Neural cell (in vitro differentiated cells): ENCODE measurements at regions not wholly inside any gene's neighbourhood (a gene's known extent, or its start where the extent isn't known, plus 50 kb on each side); places are given as distances from the start of the nearest gene placed in this dataset.

ENCODE experiments used
- H2AFZ ChIP-seq: fragments of 200-600, 300-800 bp; sonication (generic), shearing (Covaris generic); 2 replicates; pipeline ENCODE4 v1.6.0; 2014; ENCODE audit warnings: low read depth, mild to moderate bottlenecking, antibody characterized with exemption, low read length, moderate library complexity
- H3F3A ChIP-seq: fragments of 200-600 bp; shearing (Covaris generic); 2 replicates; pipeline ENCODE4 v1.6.1; 2016; ENCODE audit warnings: mild to moderate bottlenecking, moderate library complexity, mixed read lengths, antibody characterized with exemption, low read length; ENCODE audit not compliant: insufficient read depth, poor library complexity, severe bottlenecking
- H3K27ac ChIP-seq: fragments of 200-600, 300-800 bp; sonication (generic), shearing (Covaris generic); 2 replicates; pipeline ENCODE4 v1.5.1; 2014; ENCODE audit warnings: mild to moderate bottlenecking, low read length, moderate library complexity
- H3K27me3 ChIP-seq: fragments of 300-800, 200-600 bp; sonication (generic), shearing (Covaris generic); 2 replicates; pipeline ENCODE4 v1.6.0; 2014; ENCODE audit warnings: mild to moderate bottlenecking, low read depth, low read length, moderate library complexity; ENCODE audit not compliant: insufficient read depth
- H3K36me3 ChIP-seq: fragments of 300-800, 200-600 bp; sonication (generic), shearing (Covaris generic); 2 replicates; pipeline ENCODE4 v1.5.1; 2014; ENCODE audit warnings: mild to moderate bottlenecking, antibody characterized with exemption, low read length, moderate library complexity; ENCODE audit not compliant: insufficient read depth
- H3K4me2 ChIP-seq: fragments of 300-800, 200-600 bp; sonication (generic), shearing (Covaris generic); 2 replicates; pipeline ENCODE4 v1.6.0; 2014; ENCODE audit warnings: mild to moderate bottlenecking, low read length
- H3K4me3 ChIP-seq: fragments of 300-800, 200-600 bp; sonication (generic), shearing (Covaris generic); 2 replicates; pipeline ENCODE4 v1.5.1; 2014; ENCODE audit warnings: mild to moderate bottlenecking, low read length, moderate library complexity
- H3K79me2 ChIP-seq: fragments of 200-600 bp; shearing (Covaris generic); replicated peaks from 2 replicates; pipeline ENCODE4 v1.6.0; 2014; ENCODE audit warnings: mild to moderate bottlenecking, low read length, moderate library complexity; ENCODE audit not compliant: insufficient read depth
- H3K9ac ChIP-seq: fragments of 300-800, 200-600 bp; sonication (generic), shearing (Covaris generic); 2 replicates; pipeline ENCODE4 v1.6.1; 2016; ENCODE audit warnings: mild to moderate bottlenecking, low read length, mixed read lengths
- H3K9me2 ChIP-seq: fragments of 200-600 bp; shearing (Covaris generic); 2 replicates; pipeline ENCODE4 v1.6.1; 2016; ENCODE audit warnings: mild to moderate bottlenecking, low read length, mixed read lengths; ENCODE audit not compliant: insufficient read depth
- H3K9me3 ChIP-seq: fragments of 200-600, 300-800 bp; sonication (generic), shearing (Covaris generic); 2 replicates; pipeline ENCODE4 v1.6.1; 2016; ENCODE audit warnings: mild to moderate bottlenecking, mixed run types, low read length, moderate library complexity, mixed read lengths
- H4K20me1 ChIP-seq: fragments of 200-600 bp; shearing (Covaris generic); 2 replicates; pipeline ENCODE4 v1.6.1; 2016; ENCODE audit warnings: mild to moderate bottlenecking, mixed run types; ENCODE audit not compliant: insufficient read depth
- CTCF ChIP-seq: fragments of 450-650 bp; IDR thresholded peaks from 2 replicates; pipeline ENCODE4 v1.5.1; 2014; ENCODE audit warnings: antibody characterized with exemption, mild to moderate bottlenecking, moderate library complexity; ENCODE audit not compliant: poor library complexity, severe bottlenecking
- EP300 ChIP-seq: fragments of 450-650 bp; conservative IDR thresholded peaks from 2 replicates; pipeline ENCODE4 v1.6.1; 2014; ENCODE audit warnings: antibody characterized with exemption, mild to moderate bottlenecking, moderate library complexity; ENCODE audit not compliant: poor library complexity, severe bottlenecking
- EZH2 ChIP-seq: fragments of 200-600, 300-800 bp; shearing (Covaris generic), sonication (generic); IDR thresholded peaks from 2 replicates; pipeline ENCODE4 v1.6.1; 2014; ENCODE audit warnings: antibody characterized with exemption, low read length, borderline replicate concordance, mild to moderate bottlenecking; ENCODE audit not compliant: insufficient read depth, poor library complexity, severe bottlenecking
- MXI1 ChIP-seq: fragments of 450-650 bp; conservative IDR thresholded peaks from 2 replicates; pipeline ENCODE4 v1.6.1; 2014; ENCODE audit warnings: antibody characterized with exemption, mild to moderate bottlenecking; ENCODE audit not compliant: poor library complexity, severe bottlenecking
- POLR2AphosphoS5 ChIP-seq: IDR thresholded peaks from 2 replicates; pipeline ENCODE4 v1.6.1; 2012
- RAD21 ChIP-seq: fragments of 450-650 bp; conservative IDR thresholded peaks from 2 replicates; pipeline ENCODE4 v1.6.1; 2014; ENCODE audit warnings: antibody characterized with exemption, mild to moderate bottlenecking, moderate library complexity
- REST ChIP-seq: IDR thresholded peaks from 2 replicates; pipeline ENCODE4 v1.6.1; 2012; ENCODE audit warnings: borderline replicate concordance
- SMC3 ChIP-seq: fragments of 450-650 bp; conservative IDR thresholded peaks from 2 replicates; pipeline ENCODE4 v1.6.1; 2014; ENCODE audit warnings: antibody characterized with exemption, mild to moderate bottlenecking, moderate library complexity; ENCODE audit not compliant: poor library complexity
- TAF1 ChIP-seq: IDR thresholded peaks from 2 replicates; pipeline ENCODE4 v1.6.1; 2012; ENCODE audit warnings: low read depth

- no peaks in the 10 kb centered on the region for H3F3A ChIP-seq
- no peak overlapping the region for H3K9ac ChIP-seq
- H3K27me3 ChIP-seq = no peaks in the 10 kb centered on the region
- no peak overlapping the region for H3K27ac ChIP-seq
- no peak overlapping the region for H2AFZ ChIP-seq
- no peaks in the 10 kb centered on the region for H3K36me3 ChIP-seq
- H3K4me2 ChIP-seq = no peak overlapping the region
- H3K9me3 ChIP-seq = no peaks in the 10 kb centered on the region
- TF ChIP-seq MXI1 (no peak), EZH2 (no peak), REST (no peak), EP300 (no peak), RAD21 (no peak), TAF1 (no peak), POLR2AphosphoS5 (no peak), SMC3 (no peak), CTCF (no peak)
- H4K20me1 ChIP-seq = no peaks in the 10 kb centered on the region
- no peaks in the 10 kb centered on the region for H3K79me2 ChIP-seq
- H3K4me3 ChIP-seq = no peak overlapping the region
- no peaks in the 10 kb centered on the region for H3K9me2 ChIP-seq
Measured at GRCh38 chr12:116650585-116651087, 87.2 kb downstream of the SPRING1 start.

- Histone ChIP-seq H3F3A (no peaks in the 10 kb centered on the region), H3K9me3 (no peaks in the 10 kb centered on the region), H3K27ac (no peak overlapping the region), H4K20me1 (no peaks in the 10 kb centered on the region), H2AFZ (no peak overlapping the region), H3K9ac (no peak overlapping the region), H3K4me3 (no peak overlapping the region), H3K36me3 (no peaks in the 10 kb centered on the region), H3K79me2 (no peaks in the 10 kb centered on the region), H3K9me2 (no peaks in the 10 kb centered on the region), H3K27me3 (no peaks in the 10 kb centered on the region), H3K4me2 (no peak overlapping the region)
- TF ChIP-seq EP300 (no peak), SMC3 (no peak), TAF1 (no peak), REST (no peak), RAD21 (no peak), EZH2 (no peak), CTCF (no peak), MXI1 (no peak), POLR2AphosphoS5 (no peak)
Measured at GRCh38 chr12:116650062-116650461, 87.8 kb downstream of the SPRING1 start.
